GM12865 (cell line): ENCODE measurements at regions not wholly inside any gene's neighbourhood (a gene's known extent, or its start where the extent isn't known, plus 50 kb on each side); places are given as distances from the start of the nearest gene placed in this dataset.

ENCODE experiments used
- DNase-seq: peaks from one replicate; pipeline ENCODE4 v3.0.0; 2010; ENCODE audit warnings: low read depth
- H3K4me3 ChIP-seq: 2 replicates; pipeline ENCODE4 v1.5.1; 2011; ENCODE audit warnings: mild to moderate bottlenecking, low read depth, low read length, control low read depth
- CTCF ChIP-seq: IDR thresholded peaks from 2 replicates; pipeline ENCODE4 v1.5.1; 2011; ENCODE audit warnings: low read length, control low read depth, low read depth, inconsistent platforms; ENCODE audit not compliant: insufficient read depth; ENCODE audit errors: missing control alignments

DNA sequence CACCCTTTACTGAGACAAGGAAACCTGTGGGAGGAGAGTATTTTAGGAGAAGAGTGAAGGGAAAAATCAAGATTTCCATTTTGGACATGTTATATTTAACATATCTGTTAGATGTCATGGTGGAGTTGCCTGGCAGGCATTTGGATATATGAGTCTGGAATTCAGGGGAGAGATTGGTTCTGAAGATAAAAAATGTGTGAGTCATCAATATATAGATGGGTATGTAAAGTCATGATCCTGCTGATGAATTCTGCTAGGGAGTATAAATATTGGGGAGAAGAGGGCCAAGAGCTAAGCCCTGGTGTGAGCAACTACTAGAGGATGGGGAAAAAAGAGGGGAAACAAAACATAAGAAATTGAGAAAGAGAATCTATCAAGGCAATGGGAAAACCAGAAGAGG lies 151.3 kb upstream of the SOX9 start:
- H3K4me3 ChIP-seq = no peak overlapping the region
- no peak for TF ChIP-seq CTCF
- DNase-seq = no peak

GRCh38 chr17:71970312-71970711 lies 150.5 kb upstream of the SOX9 start:
- TF ChIP-seq CTCF = no peak
- peak; percentile 22 for DNase-seq
- no peak overlapping the region for H3K4me3 ChIP-seq

GRCh38 chr17:71974051-71974450 lies 146.8 kb upstream of the SOX9 start:
- DNase-seq = no peak
- H3K4me3 ChIP-seq = no peak overlapping the region
- TF ChIP-seq CTCF = no peak

GRCh38 chr17:71975331-71975801 lies 145.5 kb upstream of the SOX9 start:
- no peak for DNase-seq
- H3K4me3 ChIP-seq = no peak overlapping the region
- TF ChIP-seq CTCF = no peak

DNA sequence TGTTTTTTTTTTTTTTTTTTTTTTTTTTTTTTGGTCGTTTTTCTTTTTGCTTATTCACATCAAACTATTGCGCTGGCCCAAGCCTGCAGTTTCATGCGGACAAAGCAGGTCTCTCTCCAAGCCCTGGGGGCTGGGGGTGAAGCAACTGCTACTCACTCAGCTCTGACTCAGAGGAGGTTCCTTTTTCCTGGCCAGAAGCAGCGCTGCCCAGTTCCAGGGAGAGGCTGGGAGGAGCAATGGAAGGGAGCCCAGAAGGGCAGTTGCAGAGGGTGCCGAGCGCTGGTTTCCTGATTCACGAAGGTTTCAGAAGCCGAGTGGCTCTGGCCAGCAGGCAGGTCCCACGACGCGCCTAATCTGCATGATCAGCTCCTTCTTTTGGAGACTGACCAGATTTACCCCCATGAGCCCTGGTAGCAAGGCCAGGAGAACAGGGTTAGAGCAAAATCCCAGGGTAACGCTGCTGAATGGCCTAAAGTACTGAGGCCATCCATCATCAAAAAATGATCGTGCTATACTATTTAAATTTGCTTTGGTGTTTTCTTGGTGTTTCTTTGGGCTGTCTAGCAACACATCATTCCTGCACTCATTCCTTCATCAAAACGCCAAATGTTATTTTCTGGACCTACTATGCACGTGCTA lies 144.7 kb upstream of the SOX9 start:
- TF ChIP-seq CTCF = no peak
- H3K4me3 ChIP-seq = no peak overlapping the region
- no peak for DNase-seq

DNA sequence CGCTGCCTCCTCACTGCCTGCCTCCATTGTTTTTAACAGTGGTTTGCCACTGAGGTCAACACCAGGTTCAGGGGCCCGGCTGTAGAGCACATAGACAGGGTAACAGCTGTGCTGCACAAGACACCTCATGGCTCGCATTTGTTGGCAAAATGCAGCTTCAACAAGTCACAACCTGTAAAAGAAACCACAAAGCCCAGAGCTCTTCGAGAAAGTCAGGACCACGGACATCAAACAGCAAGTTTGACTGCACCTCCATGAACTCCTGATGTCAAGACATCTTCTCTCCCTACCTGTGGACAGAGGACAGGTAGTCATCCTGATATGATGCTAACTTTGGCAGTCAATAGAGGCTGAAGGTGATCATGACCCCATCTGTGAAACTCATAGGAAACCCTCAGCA lies 142.4 kb upstream of the SOX9 start:
- no peak for TF ChIP-seq CTCF
- H3K4me3 ChIP-seq = no peak overlapping the region
- DNase-seq = no peak

- no peak for TF ChIP-seq CTCF
- DNase-seq = no peak
Observed at GRCh38 chr17:71980171-71980570, 140.6 kb upstream of the SOX9 start.

More at GRCh38 chr17:71980171-71980570, 140.6 kb upstream of the SOX9 start:
- no peak overlapping the region for H3K4me3 ChIP-seq
